ENCODE measurements at regions not wholly inside any gene's neighbourhood (a gene's known extent, or its start where the extent isn't known, plus 50 kb on each side); places are given as distances from the start of the nearest gene placed in this dataset.

GRCh38 chr6:9254251-9254650 lies 818.9 kb upstream of the SLC35B3 start:
- TF ChIP-seq CTCF (IDR thresholded peaks at IDR 0.05) (no peak), POLR2A (IDR thresholded peaks at IDR 0.05) (no peak)
